IPS-18a (cell line): ENCODE measurements at regions not wholly inside any gene's neighbourhood (a gene's known extent, or its start where the extent isn't known, plus 50 kb on each side); places are given as distances from the start of the nearest gene placed in this dataset.
"Not testable (repeated sequence)": the region's sequence is repeated elsewhere in the genome, so short reads cannot be mapped to it uniquely, and the experiment has no call there.

ENCODE experiments used
- H3K27ac ChIP-seq: one replicate; pipeline ENCODE4 v1.5.1; 2013; ENCODE audit warnings: low read length
- H3K27me3 ChIP-seq: one replicate; pipeline ENCODE4 v1.6.1; 2013; ENCODE audit warnings: mild to moderate bottlenecking, low read length; ENCODE audit not compliant: control insufficient read depth, insufficient read depth
- H3K36me3 ChIP-seq: one replicate; pipeline ENCODE4 v1.6.1; 2013; ENCODE audit warnings: low read depth, low read length; ENCODE audit not compliant: control insufficient read depth
- H3K4me1 ChIP-seq: one replicate; pipeline ENCODE4 v1.6.1; 2013; ENCODE audit warnings: low read depth, low read length; ENCODE audit not compliant: control insufficient read depth
- H3K4me3 ChIP-seq: one replicate; pipeline ENCODE4 v1.5.1; 2013; ENCODE audit warnings: low read length
- H3K9ac ChIP-seq: one replicate; pipeline ENCODE4 v1.6.1; 2013; ENCODE audit warnings: mild to moderate bottlenecking, low read length, moderate library complexity
- H3K9me3 ChIP-seq: one replicate; pipeline ENCODE4 v1.6.1; 2013; ENCODE audit warnings: low read depth, low read length; ENCODE audit not compliant: control insufficient read depth

DNA sequence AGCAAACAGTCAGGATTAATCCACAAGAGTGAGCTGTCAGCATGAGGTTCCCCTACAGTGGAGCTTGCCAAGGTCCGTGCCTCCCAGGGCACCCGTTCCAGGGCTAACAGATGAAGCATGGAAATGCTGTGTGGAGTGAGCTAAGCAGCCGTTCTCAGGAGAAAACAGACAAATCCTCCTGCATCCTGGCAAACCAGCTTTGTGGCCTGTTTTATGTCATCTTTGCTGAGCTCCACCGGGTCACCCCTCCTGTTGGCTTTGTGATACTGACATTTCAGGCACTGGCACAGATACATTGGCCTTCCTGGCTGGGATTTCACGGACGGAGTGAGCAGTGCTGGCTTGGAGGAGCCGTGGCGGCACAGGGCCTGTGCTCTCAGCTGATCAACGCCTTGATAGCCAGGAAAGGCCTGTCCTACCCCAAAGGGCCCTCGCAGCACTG is 459.2 kb downstream of the PREX1 start:
- peaks cover 19% of the 10 kb centered on the region for H3K4me1 ChIP-seq
- H3K27me3 ChIP-seq, H3K4me3 ChIP-seq, H3K27ac ChIP-seq, H3K36me3 ChIP-seq, H3K9me3 ChIP-seq, H3K9ac ChIP-seq: not testable (repeated sequence)

DNA sequence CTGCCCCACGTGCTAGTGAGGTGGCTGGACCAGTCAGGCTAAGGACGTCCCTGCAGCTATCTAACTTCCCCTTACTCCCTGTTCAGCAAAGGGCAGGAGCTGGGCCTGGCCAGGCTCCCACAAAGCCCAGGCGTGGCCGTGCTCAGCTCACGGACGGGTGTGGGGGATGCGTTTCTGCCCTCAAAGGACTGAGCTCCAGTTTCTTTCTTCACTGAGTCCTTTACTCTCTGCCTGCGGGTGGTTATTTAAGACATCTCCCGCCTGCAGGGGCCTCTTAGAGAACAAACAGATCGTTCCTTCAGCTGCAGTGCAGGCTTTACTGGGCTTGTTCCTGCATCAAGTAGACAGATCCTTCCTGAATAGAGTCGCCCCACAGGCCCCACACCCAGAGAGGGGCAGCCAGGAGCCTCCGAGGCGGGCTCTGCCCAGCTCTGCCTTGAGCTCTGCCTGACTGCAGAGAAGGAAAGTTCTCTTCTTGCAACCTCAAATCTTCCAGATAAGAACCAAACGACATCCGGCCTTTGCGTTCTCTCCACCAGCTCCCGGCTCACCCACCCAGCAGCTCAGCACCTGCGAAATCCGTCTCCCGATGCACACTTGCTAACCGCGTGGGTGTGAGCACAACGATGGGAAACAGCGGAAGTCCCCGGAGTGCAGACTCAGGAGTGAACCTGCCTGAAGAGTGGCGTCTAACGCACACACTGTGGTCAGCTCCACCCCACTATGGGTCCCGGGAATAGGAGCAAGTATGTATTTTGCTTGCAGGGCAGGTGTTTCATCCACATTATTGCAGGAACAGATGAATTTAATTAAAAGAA is 460.0 kb downstream of the PREX1 start:
- H3K4me3 ChIP-seq, H3K27ac ChIP-seq, H3K27me3 ChIP-seq, H3K36me3 ChIP-seq, H3K9me3 ChIP-seq, H3K9ac ChIP-seq: not testable (repeated sequence)
- peaks cover 10% of the 10 kb centered on the region for H3K4me1 ChIP-seq

GRCh38 chr20:48366230-48366629 is 461.6 kb downstream of the PREX1 start:
- H3K36me3 ChIP-seq: no peaks in the 10 kb centered on the region
- peaks cover 8% of the 10 kb centered on the region for H3K4me1 ChIP-seq
- H3K27me3 ChIP-seq: no peaks in the 10 kb centered on the region
- no peaks in the 10 kb centered on the region for H3K9me3 ChIP-seq
- H3K4me3 ChIP-seq: no peak overlapping the region
- H3K27ac ChIP-seq: no peak overlapping the region
- no peak overlapping the region for H3K9ac ChIP-seq

GRCh38 chr20:48364688-48365421 is 462.9 kb downstream of the PREX1 start:
- Histone ChIP-seq H3K4me1 (peaks cover 7% of the 10 kb centered on the region), H3K4me3 (no peak overlapping the region), H3K9ac (no peak overlapping the region)

GRCh38 chr20:48364055-48364454 is 463.7 kb downstream of the PREX1 start:
- no peaks in the 10 kb centered on the region for H3K27me3 ChIP-seq
- H3K36me3 ChIP-seq: no peaks in the 10 kb centered on the region
- H3K27ac ChIP-seq: no peak overlapping the region
- no peak overlapping the region for H3K4me3 ChIP-seq
- peaks cover 6% of the 10 kb centered on the region for H3K4me1 ChIP-seq
- no peak overlapping the region for H3K9ac ChIP-seq
- H3K9me3 ChIP-seq: no peaks in the 10 kb centered on the region

More at GRCh38 chr20:48364688-48365421, 462.9 kb downstream of the PREX1 start:
- Histone ChIP-seq H3K9me3 (no peaks in the 10 kb centered on the region), H3K27me3 (no peaks in the 10 kb centered on the region), H3K36me3 (no peaks in the 10 kb centered on the region), H3K27ac (no peak overlapping the region)

- H3K9me3 ChIP-seq: no peaks in the 10 kb centered on the region
- H3K4me3 ChIP-seq: no peak overlapping the region
- H3K27me3 ChIP-seq: no peaks in the 10 kb centered on the region
- H3K4me1 ChIP-seq: peaks cover 6% of the 10 kb centered on the region
- no peak overlapping the region for H3K9ac ChIP-seq
- H3K36me3 ChIP-seq: no peaks in the 10 kb centered on the region
- no peak overlapping the region for H3K27ac ChIP-seq
Observed at GRCh38 chr20:48360342-48360975, 467.3 kb downstream of the PREX1 start.

- Histone ChIP-seq H3K36me3 (no peaks in the 10 kb centered on the region), H3K27ac (no peak overlapping the region), H3K9ac (no peak overlapping the region), H3K27me3 (no peaks in the 10 kb centered on the region), H3K4me1 (peaks cover 6% of the 10 kb centered on the region), H3K9me3 (no peaks in the 10 kb centered on the region), H3K4me3 (no peak overlapping the region)
Observed at GRCh38 chr20:48359692-48360341, 468.0 kb downstream of the PREX1 start.

GRCh38 chr20:48359055-48359390 is 468.8 kb downstream of the PREX1 start:
- H3K27ac ChIP-seq, H3K9me3 ChIP-seq, H3K36me3 ChIP-seq, H3K4me1 ChIP-seq, H3K4me3 ChIP-seq, H3K9ac ChIP-seq, H3K27me3 ChIP-seq: not testable (repeated sequence)

GRCh38 chr20:48358176-48359054 is 469.4 kb downstream of the PREX1 start:
- peaks cover 6% of the 10 kb centered on the region for H3K4me1 ChIP-seq
- no peak overlapping the region for H3K4me3 ChIP-seq
- no peak overlapping the region for H3K27ac ChIP-seq
- H3K9ac ChIP-seq: no peak overlapping the region
- no peaks in the 10 kb centered on the region for H3K27me3 ChIP-seq
- H3K9me3 ChIP-seq: no peaks in the 10 kb centered on the region
- H3K36me3 ChIP-seq: no peaks in the 10 kb centered on the region

GRCh38 chr20:48357714-48358113 is 470.1 kb downstream of the PREX1 start:
- H3K27ac ChIP-seq: no peak overlapping the region
- peaks cover 6% of the 10 kb centered on the region for H3K4me1 ChIP-seq
- H3K4me3 ChIP-seq: no peak overlapping the region
- no peak overlapping the region for H3K9ac ChIP-seq
- H3K27me3 ChIP-seq: no peaks in the 10 kb centered on the region
- no peaks in the 10 kb centered on the region for H3K36me3 ChIP-seq
- H3K9me3 ChIP-seq: no peaks in the 10 kb centered on the region

- H3K9me3 ChIP-seq: no peaks in the 10 kb centered on the region
- no peaks in the 10 kb centered on the region for H3K27me3 ChIP-seq
- no peak overlapping the region for H3K9ac ChIP-seq
- no peaks in the 10 kb centered on the region for H3K36me3 ChIP-seq
- H3K4me3 ChIP-seq: no peak overlapping the region
- no peak overlapping the region for H3K27ac ChIP-seq
- H3K4me1 ChIP-seq: no peaks in the 10 kb centered on the region
Observed at GRCh38 chr20:48354903-48355302, 472.9 kb downstream of the PREX1 start.
